HepG2 (cell line): ENCODE measurements at regions not wholly inside any gene's neighbourhood (a gene's known extent, or its start where the extent isn't known, plus 50 kb on each side); places are given as distances from the start of the nearest gene placed in this dataset.

Source experiments
- ATAC-seq: fragments of 200-7000 bp; cut with Tn5 transposase; 3 replicates; pipeline ENCODE4 v1.9.1; 2020; ENCODE audit warnings: mild to moderate bottlenecking, moderate library complexity
- BruUV-seq: library from RNA; stranded (reverse); fragments of 400-500 nt; replicated peaks from 2 replicates; lab custom pipeline; 2021; lab: Mats Ljungman, UMichigan
- CTCF ChIA-PET: fragments of 300-600 bp; formaldehyde crosslinking; extraction: SDS; loops from one replicate; lab custom pipeline; 2021; ENCODE audit warnings: low total read pairs, inconsistent platforms, low intra/inter-chr PET ratio; lab: Yijun Ruan, JAX
- POLR2A ChIA-PET: fragments of 350-600 bp; sonication (Branson Sonifier 250); formaldehyde crosslinking; loops from one replicate; lab custom pipeline; 2020; ENCODE audit warnings: antibody characterized with exemption, inconsistent platforms; lab: Yijun Ruan, JAX
- DNase-seq: peaks from one replicate; pipeline ENCODE4 v3.0.0-alpha.2; 2015; ENCODE audit warnings: low spot score
- FAIRE-seq: peaks from 3 replicates; lab custom pipeline; 2011; peaks lifted over from hg19 to GRCh38; lab: Jason Lieb, UNC
- H2AFZ ChIP-seq: one replicate; pipeline ENCODE4 v1.6.1; 2011; ENCODE audit warnings: low read length, inconsistent platforms
- H3K27ac ChIP-seq: fragments of 300-600 bp; 3 replicates; pipeline ENCODE4 v1.8.0; 2011; ENCODE audit warnings: mixed run types, mild to moderate bottlenecking, mixed read lengths, low read length, inconsistent platforms; ENCODE audit not compliant: insufficient read depth; ENCODE audit errors: extremely low read length
- H3K27me3 ChIP-seq, 2 experiments: fragments of 200-600 bp in 1 of 2; 2 replicates in 1 of 2; 3 replicates in 1 of 2; pipeline versions ENCODE4 v1.6.0 to v1.8.0; 2011; ENCODE audit warnings: low read length in 2 of 2, mild to moderate bottlenecking in 2 of 2, moderate library complexity in 2 of 2, inconsistent platforms in 1 of 2; ENCODE audit not compliant: insufficient read depth in 2 of 2, control insufficient read depth in 1 of 2
- H3K36me3 ChIP-seq, 2 experiments: fragments of 200-600 bp in 1 of 2; replicated peaks in 1 of 2; 2 replicates in 1 of 2; 3 replicates in 1 of 2; pipeline versions ENCODE4 v1.5.1 to v1.8.0; 2011; ENCODE audit warnings: low read length in 2 of 2, inconsistent platforms in 1 of 2; ENCODE audit not compliant: insufficient read depth in 2 of 2, control insufficient read depth in 1 of 2
- H3K4me1 ChIP-seq: 2 replicates; pipeline ENCODE4 v1.5.1; 2012; ENCODE audit warnings: low read length, inconsistent platforms; ENCODE audit not compliant: insufficient read depth
- H3K4me2 ChIP-seq: 2 replicates; pipeline ENCODE4 v1.6.0; 2011; ENCODE audit warnings: low read depth, low read length, inconsistent platforms
- H3K4me3 ChIP-seq, 3 experiments: fragments of 200-600 bp in 1 of 3; sonication (generic), shearing (Covaris generic) in 1 of 3; replicated peaks in 1 of 3; 2 replicates each; pipeline ENCODE4 v1.5.1; 2011 to 2016; ENCODE audit warnings: low read length in 3 of 3, inconsistent platforms in 2 of 3, low read depth in 2 of 3, mild to moderate bottlenecking in 2 of 3, control low read depth in 1 of 3, mixed read lengths in 1 of 3; ENCODE audit not compliant: insufficient read depth in 1 of 3
- H3K79me2 ChIP-seq: one replicate; pipeline ENCODE4 v1.6.1; 2011; ENCODE audit warnings: low read length, inconsistent platforms; ENCODE audit not compliant: insufficient read depth
- H3K9ac ChIP-seq: 2 replicates; pipeline ENCODE4 v1.6.0; 2011; ENCODE audit warnings: mild to moderate bottlenecking, low read depth, low read length, inconsistent platforms; ENCODE audit not compliant: insufficient read depth
- H3K9me3 ChIP-seq: 2 replicates; pipeline ENCODE4 v1.5.1; 2012; ENCODE audit warnings: mild to moderate bottlenecking, low read length
- H4K20me1 ChIP-seq: 2 replicates; pipeline ENCODE4 v1.6.0; 2011; ENCODE audit warnings: inconsistent platforms, mild to moderate bottlenecking, low read length, moderate library complexity; ENCODE audit not compliant: insufficient read depth
- BORCS8-MEF2B ChIP-seq: sonication (generic); formaldehyde crosslinking; IDR thresholded peaks from 2 replicates; pipeline ENCODE4 v1.8.0; 2022; ENCODE audit warnings: mild to moderate bottlenecking, missing genetic modification reagents
- ETV6 ChIP-seq: sonication (generic); formaldehyde crosslinking; conservative IDR thresholded peaks from 2 replicates; pipeline ENCODE4 v1.4.0; 2020; ENCODE audit warnings: missing genetic modification reagents
- FOSL2 ChIP-seq: sonication (generic); formaldehyde crosslinking; IDR thresholded peaks from 2 replicates; pipeline ENCODE4 v1.4.0; 2020; ENCODE audit warnings: missing genetic modification reagents
- POGZ ChIP-seq: sonication (generic); formaldehyde crosslinking; IDR thresholded peaks from 2 replicates; pipeline ENCODE4 v1.4.0; 2020; ENCODE audit warnings: mild to moderate bottlenecking, missing genetic modification reagents
- SIX4 ChIP-seq: sonication (generic); formaldehyde crosslinking; IDR thresholded peaks from 2 replicates; pipeline ENCODE4 v1.4.0; 2020; ENCODE audit warnings: missing genetic modification reagents
- SKI ChIP-seq: fragments of 450-650 bp; IDR thresholded peaks from one replicate; pipeline ENCODE4 v1.6.1; 2018; ENCODE audit warnings: mild to moderate bottlenecking; ENCODE audit not compliant: partially characterized antibody
- SOX5 ChIP-seq: IDR thresholded peaks from 2 replicates; pipeline ENCODE4 v1.6.1; 2016; ENCODE audit warnings: borderline replicate concordance
- ZNF251 ChIP-seq: sonication (generic); formaldehyde crosslinking; IDR thresholded peaks from 2 replicates; pipeline ENCODE4 v1.9.0; 2021; ENCODE audit warnings: mild to moderate bottlenecking, missing genetic modification reagents
- ZNF546 ChIP-seq: sonication (generic); formaldehyde crosslinking; conservative IDR thresholded peaks from 2 replicates; pipeline ENCODE4 v1.8.1; 2023; ENCODE audit warnings: mild to moderate bottlenecking, missing genetic modification reagents
- whole genome bisulfite sequencing: methylation state at CpG from one replicate; pipeline ENCODE4 v1.1.6; 2017; ENCODE audit warnings: low lambda C conversion rate; 5-methylcytosine and 5-hydroxymethylcytosine counted together
- in situ Hi-C: cut with HindIII; loops from 2 replicates; pipeline ENCODE4 v1.10.0; 2017; ENCODE audit warnings: low pct_unique_long_range_greater_than_20kb; ENCODE audit not compliant: extremely low pct_ligation_motif_present
- intact Hi-C: fragments of 100-400 bp; cut with micrococcal nuclease; formaldehyde crosslinking; loops from one replicate; pipeline ENCODE4 v1.10.0; 2022; ENCODE audit not compliant: unreplicated experiment
- TF ChIP-seq, protein P1 (sequence below): sonication (generic); formaldehyde crosslinking; IDR thresholded peaks from 2 replicates; pipeline ENCODE4 v1.5.0; 2020; ENCODE audit warnings: mild to moderate bottlenecking, missing genetic modification reagents
- TF ChIP-seq, protein P2 (sequence below): sonication (generic); IDR thresholded peaks from 2 replicates; pipeline ENCODE4 v1.6.1; 2016; ENCODE audit warnings: low read depth, borderline replicate concordance

DNA sequence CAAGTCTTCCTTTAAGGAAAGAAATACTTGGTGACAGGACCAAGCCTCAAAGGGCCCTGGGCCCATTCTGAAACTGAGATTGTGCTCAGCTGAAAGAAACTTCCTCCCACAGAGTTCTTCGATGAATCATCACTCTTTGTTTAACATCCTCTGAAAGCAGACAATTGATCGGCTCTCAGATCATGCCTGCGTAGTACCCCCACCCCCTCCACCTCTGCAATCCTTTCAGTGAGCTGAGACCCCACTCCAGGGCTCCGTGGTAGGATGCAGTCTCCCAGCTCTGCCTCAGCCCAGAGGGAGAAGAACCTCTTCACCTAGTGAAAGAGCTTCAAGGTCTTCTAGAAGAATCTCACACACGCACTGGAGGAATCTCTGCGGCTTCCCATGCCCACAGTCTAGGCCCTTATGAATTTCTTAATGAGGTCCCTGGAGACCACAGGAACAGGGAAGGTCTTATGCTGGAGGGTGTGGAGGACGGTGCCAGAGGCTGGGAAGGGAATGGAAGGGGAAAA, 104.9 kb upstream of the SOD1 start:
- WGBS = 24% methylated on average over 7 of the region's 7 CpGs
- no peak for ATAC-seq
- H3K79me2 ChIP-seq = no peaks in the 10 kb centered on the region
- intact Hi-C loops (no loop called here), in situ Hi-C loops (no loop called here)
- H3K4me2 ChIP-seq = no peak overlapping the region
- POLR2A ChIA-PET = no interaction called here
- no peak overlapping the region for H2AFZ ChIP-seq
- no peaks in the 10 kb centered on the region for H3K36me3 ChIP-seq
- no peaks in the 10 kb centered on the region for H3K9me3 ChIP-seq
- CTCF ChIA-PET = no interaction called here
- FAIRE-seq = no peak
- peaks cover 2 to 17% of the 10 kb centered on the region in 2 experiments for H3K27me3 ChIP-seq
- H3K4me1 ChIP-seq = no peaks in the 10 kb centered on the region
- no TSS peak for BruUV-seq
- TF ChIP-seq BORCS8-MEF2B (no peak), ZNF251 (CRISPR knock-in tag) (no peak), FOSL2 (0 out of 2 replicates have a peak, but pooled peaks have one; percentile 24), ETV6 (CRISPR knock-in tag) (no peak)
- TF ChIP-seq, protein P1, sequence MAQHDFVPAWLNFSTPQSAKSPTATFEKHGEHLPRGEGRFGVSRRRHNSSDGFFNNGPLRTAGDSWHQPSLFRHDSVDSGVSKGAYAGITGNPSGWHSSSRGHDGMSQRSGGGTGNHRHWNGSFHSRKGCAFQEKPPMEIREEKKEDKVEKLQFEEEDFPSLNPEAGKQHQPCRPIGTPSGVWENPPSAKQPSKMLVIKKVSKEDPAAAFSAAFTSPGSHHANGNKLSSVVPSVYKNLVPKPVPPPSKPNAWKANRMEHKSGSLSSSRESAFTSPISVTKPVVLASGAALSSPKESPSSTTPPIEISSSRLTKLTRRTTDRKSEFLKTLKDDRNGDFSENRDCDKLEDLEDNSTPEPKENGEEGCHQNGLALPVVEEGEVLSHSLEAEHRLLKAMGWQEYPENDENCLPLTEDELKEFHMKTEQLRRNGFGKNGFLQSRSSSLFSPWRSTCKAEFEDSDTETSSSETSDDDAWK = no peak
- H3K9ac ChIP-seq = no peak overlapping the region
- no peaks in the 10 kb centered on the region for H4K20me1 ChIP-seq
- H3K4me3 ChIP-seq = no peak overlapping the region
- no peak for DNase-seq
- no peak overlapping the region for H3K27ac ChIP-seq

DNA sequence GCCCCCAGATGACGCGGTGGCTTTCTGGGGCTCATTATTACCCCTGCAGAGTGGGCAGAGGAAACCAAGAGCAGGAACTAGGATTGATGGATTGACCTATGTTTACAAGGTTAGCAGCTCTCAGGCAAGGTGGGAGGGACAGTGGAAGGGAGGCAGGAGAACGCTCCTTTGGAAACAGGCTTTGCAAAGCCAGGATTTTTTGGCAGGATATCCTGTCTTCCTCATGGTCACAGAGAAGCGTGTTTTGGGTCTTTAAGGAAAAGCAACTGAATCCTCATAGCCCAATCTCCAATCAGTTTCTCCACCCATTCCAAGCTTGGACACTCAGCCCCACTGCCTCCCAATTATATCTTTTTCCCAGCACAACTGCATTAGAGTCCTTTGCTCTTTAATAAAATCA, 105.6 kb upstream of the SOD1 start:
- Histone ChIP-seq H3K36me3 (no peaks in the 10 kb centered on the region), H3K4me1 (no peaks in the 10 kb centered on the region), H2AFZ (no peak overlapping the region), H3K9ac (no peak overlapping the region), H3K9me3 (no peaks in the 10 kb centered on the region), H4K20me1 (no peaks in the 10 kb centered on the region), H3K27me3 (peaks cover 2 to 17% of the 10 kb centered on the region in 2 experiments), H3K79me2 (no peaks in the 10 kb centered on the region), H3K4me2 (no peak overlapping the region), H3K27ac (no peak overlapping the region), H3K4me3 (no peak overlapping the region)
- no peak for TF ChIP-seq SOX5 (CRISPR knock-in tag)
- TF ChIP-seq SKI = no peak
- TF ChIP-seq SIX4 = no peak
- TF ChIP-seq, protein P2, sequence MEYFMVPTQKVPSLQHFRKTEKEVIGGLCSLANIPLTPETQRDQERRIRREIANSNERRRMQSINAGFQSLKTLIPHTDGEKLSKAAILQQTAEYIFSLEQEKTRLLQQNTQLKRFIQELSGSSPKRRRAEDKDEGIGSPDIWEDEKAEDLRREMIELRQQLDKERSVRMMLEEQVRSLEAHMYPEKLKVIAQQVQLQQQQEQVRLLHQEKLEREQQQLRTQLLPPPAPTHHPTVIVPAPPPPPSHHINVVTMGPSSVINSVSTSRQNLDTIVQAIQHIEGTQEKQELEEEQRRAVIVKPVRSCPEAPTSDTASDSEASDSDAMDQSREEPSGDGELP = no peak
- no peak for TF ChIP-seq ZNF546 (CRISPR knock-in tag)
- TF ChIP-seq POGZ (CRISPR knock-in tag) = no peak
- no TSS peak for BruUV-seq
- no peak for FAIRE-seq
- intact Hi-C loops = no loop called here
- in situ Hi-C loops = no loop called here
- POLR2A ChIA-PET = no interaction called here
- no peak for DNase-seq
- CTCF ChIA-PET = no interaction called here
- no peak for ATAC-seq
- 0% methylated on average over 4 of the region's 4 CpGs for WGBS
